Ectodermal cell (in vitro differentiated cells): ENCODE measurements at regions not wholly inside any gene's neighbourhood (a gene's known extent, or its start where the extent isn't known, plus 50 kb on each side); places are given as distances from the start of the nearest gene placed in this dataset.
"Not testable (repeated sequence)": the region's sequence is repeated elsewhere in the genome, so short reads cannot be mapped to it uniquely, and the experiment has no call there.

ENCODE experiments used
- H3K27ac ChIP-seq: 2 replicates; pipeline ENCODE4 v1.7.0; 2013; ENCODE audit warnings: mild to moderate bottlenecking, low read depth, low read length; ENCODE audit not compliant: insufficient read depth, poor library complexity, severe bottlenecking
- H3K27me3 ChIP-seq: 2 replicates; pipeline ENCODE4 v1.7.0; 2013; ENCODE audit warnings: mild to moderate bottlenecking, low read length; ENCODE audit not compliant: insufficient read depth, control insufficient read depth, poor library complexity, severe bottlenecking
- H3K36me3 ChIP-seq: one replicate; pipeline ENCODE4 v1.7.0; 2013; ENCODE audit warnings: low read length; ENCODE audit not compliant: control insufficient read depth, insufficient read depth
- H3K4me1 ChIP-seq: one replicate; pipeline ENCODE4 v1.7.0; 2013; ENCODE audit warnings: low read length; ENCODE audit not compliant: control insufficient read depth, insufficient read depth
- H3K4me3 ChIP-seq: 2 replicates; pipeline ENCODE4 v1.7.0; 2013; ENCODE audit warnings: low read depth, low read length, control low read depth; ENCODE audit not compliant: insufficient read depth
- H3K9me3 ChIP-seq: 2 replicates; pipeline ENCODE4 v1.7.0; 2013; ENCODE audit warnings: mild to moderate bottlenecking, low read length, moderate library complexity; ENCODE audit not compliant: control insufficient read depth
- WGBS, 2 experiments: methylation state at CpG; one replicate each; pipeline ENCODE4 v1.1.7; 2013; ENCODE audit warnings: missing lambda C conversion rate in 2 of 2; 5-methylcytosine and 5-hydroxymethylcytosine counted together

- Histone ChIP-seq H3K27me3 (no peaks in the 10 kb centered on the region), H3K9me3 (no peaks in the 10 kb centered on the region), H3K36me3 (no peaks in the 10 kb centered on the region), H3K27ac (no peak overlapping the region), H3K4me1 (no peaks in the 10 kb centered on the region), H3K4me3 (no peak overlapping the region)
- 95 to 96% methylated on average over 1 of the region's 2 CpGs for WGBS, 2 experiments
Measured at GRCh38 chr5:18497089-18497488, 862.8 kb downstream of the TAF11L14 start.

- Histone ChIP-seq H3K9me3 (no peaks in the 10 kb centered on the region), H3K36me3 (no peaks in the 10 kb centered on the region), H3K27me3 (no peaks in the 10 kb centered on the region), H3K4me1 (no peaks in the 10 kb centered on the region), H3K27ac (no peak overlapping the region), H3K4me3 (no peak overlapping the region)
- 90 to 93% methylated on average over 3 of the region's 4 CpGs for WGBS, 2 experiments
Measured at GRCh38 chr5:18503797-18504328, 869.6 kb downstream of the TAF11L14 start.

- H3K9me3 ChIP-seq, result no peaks in the 10 kb centered on the region
- no peaks in the 10 kb centered on the region for H3K36me3 ChIP-seq
- H3K27ac ChIP-seq, result no peak overlapping the region
- H3K4me3 ChIP-seq, result no peak overlapping the region
- no peaks in the 10 kb centered on the region for H3K27me3 ChIP-seq
- no peaks in the 10 kb centered on the region for H3K4me1 ChIP-seq
- 100% methylated on average over 1 of the region's 1 CpG; no CpG with 5 or more reads in 1 of the 2 experiments for WGBS, 2 experiments
Measured at GRCh38 chr5:18507114-18507513, 872.9 kb downstream of the TAF11L14 start.

GRCh38 chr5:18517641-18518380, 883.6 kb downstream of the TAF11L14 start:
- no peaks in the 10 kb centered on the region for H3K4me1 ChIP-seq
- no peak overlapping the region for H3K27ac ChIP-seq
- H3K27me3 ChIP-seq, result no peaks in the 10 kb centered on the region
- WGBS, 2 experiments, result 86 to 95% methylated on average over 5 to 6 of the region's 6 CpGs
- no peaks in the 10 kb centered on the region for H3K36me3 ChIP-seq
- no peak overlapping the region for H3K4me3 ChIP-seq
- H3K9me3 ChIP-seq, result no peaks in the 10 kb centered on the region

GRCh38 chr5:18523380-18523779, 889.1 kb downstream of the TAF11L14 start:
- Histone ChIP-seq H3K36me3 (no peaks in the 10 kb centered on the region), H3K27ac (no peak overlapping the region), H3K4me3 (no peak overlapping the region), H3K27me3 (no peaks in the 10 kb centered on the region), H3K9me3 (no peaks in the 10 kb centered on the region), H3K4me1 (no peaks in the 10 kb centered on the region)
- WGBS, 2 experiments, result 100% methylated on average over 1 of the region's 2 CpGs

- WGBS, 2 experiments, result 90 to 95% methylated on average over 2 of the region's 3 CpGs
- no peak overlapping the region for H3K27ac ChIP-seq
- H3K4me3 ChIP-seq, result no peak overlapping the region
- H3K27me3 ChIP-seq, result no peaks in the 10 kb centered on the region
- no peaks in the 10 kb centered on the region for H3K9me3 ChIP-seq
- H3K4me1 ChIP-seq, result no peaks in the 10 kb centered on the region
- H3K36me3 ChIP-seq, result no peaks in the 10 kb centered on the region
Measured at GRCh38 chr5:18526792-18527405, 892.6 kb downstream of the TAF11L14 start.

GRCh38 chr5:18533137-18533536, 898.9 kb downstream of the TAF11L14 start:
- Histone ChIP-seq H3K27ac (no peak overlapping the region), H3K27me3 (no peaks in the 10 kb centered on the region), H3K9me3 (no peaks in the 10 kb centered on the region), H3K4me3 (no peak overlapping the region), H3K4me1 (no peaks in the 10 kb centered on the region), H3K36me3 (no peaks in the 10 kb centered on the region)
- WGBS, 2 experiments, result 92 to 95% methylated on average over 7 of the region's 7 CpGs

- H3K9me3 ChIP-seq, result no peaks in the 10 kb centered on the region
- H3K27ac ChIP-seq, result no peak overlapping the region
- no peaks in the 10 kb centered on the region for H3K4me1 ChIP-seq
- no peaks in the 10 kb centered on the region for H3K27me3 ChIP-seq
- H3K4me3 ChIP-seq, result no peak overlapping the region
- WGBS, 2 experiments, result 79 to 85% methylated on average over 3 of the region's 3 CpGs
- H3K36me3 ChIP-seq, result no peaks in the 10 kb centered on the region
Measured at GRCh38 chr5:18534119-18534518, 899.9 kb downstream of the TAF11L14 start.

GRCh38 chr5:18535753-18536152, 901.5 kb downstream of the TAF11L14 start:
- 92 to 96% methylated on average over 7 of the region's 7 CpGs for WGBS, 2 experiments
- H3K27me3 ChIP-seq, H3K27ac ChIP-seq, H3K4me3 ChIP-seq, H3K4me1 ChIP-seq, H3K36me3 ChIP-seq, H3K9me3 ChIP-seq: not testable (repeated sequence)

- Histone ChIP-seq H3K27me3 (no peaks in the 10 kb centered on the region), H3K9me3 (no peaks in the 10 kb centered on the region), H3K36me3 (no peaks in the 10 kb centered on the region), H3K27ac (no peak overlapping the region), H3K4me1 (no peaks in the 10 kb centered on the region), H3K4me3 (no peak overlapping the region)
- 89 to 90% methylated on average over 6 of the region's 6 CpGs for WGBS, 2 experiments
Measured at GRCh38 chr5:18544421-18544820, 910.2 kb downstream of the TAF11L14 start.
